Right kidney (tissue), 1 donor: ENCODE measurements at regions not wholly inside any gene's neighbourhood (a gene's known extent, or its start where the extent isn't known, plus 50 kb on each side); places are given as distances from the start of the nearest gene placed in this dataset.

Experiments used
- DNase-seq: peaks from one replicate; pipeline ENCODE4 v3.0.0-alpha.2; 2016

DNA sequence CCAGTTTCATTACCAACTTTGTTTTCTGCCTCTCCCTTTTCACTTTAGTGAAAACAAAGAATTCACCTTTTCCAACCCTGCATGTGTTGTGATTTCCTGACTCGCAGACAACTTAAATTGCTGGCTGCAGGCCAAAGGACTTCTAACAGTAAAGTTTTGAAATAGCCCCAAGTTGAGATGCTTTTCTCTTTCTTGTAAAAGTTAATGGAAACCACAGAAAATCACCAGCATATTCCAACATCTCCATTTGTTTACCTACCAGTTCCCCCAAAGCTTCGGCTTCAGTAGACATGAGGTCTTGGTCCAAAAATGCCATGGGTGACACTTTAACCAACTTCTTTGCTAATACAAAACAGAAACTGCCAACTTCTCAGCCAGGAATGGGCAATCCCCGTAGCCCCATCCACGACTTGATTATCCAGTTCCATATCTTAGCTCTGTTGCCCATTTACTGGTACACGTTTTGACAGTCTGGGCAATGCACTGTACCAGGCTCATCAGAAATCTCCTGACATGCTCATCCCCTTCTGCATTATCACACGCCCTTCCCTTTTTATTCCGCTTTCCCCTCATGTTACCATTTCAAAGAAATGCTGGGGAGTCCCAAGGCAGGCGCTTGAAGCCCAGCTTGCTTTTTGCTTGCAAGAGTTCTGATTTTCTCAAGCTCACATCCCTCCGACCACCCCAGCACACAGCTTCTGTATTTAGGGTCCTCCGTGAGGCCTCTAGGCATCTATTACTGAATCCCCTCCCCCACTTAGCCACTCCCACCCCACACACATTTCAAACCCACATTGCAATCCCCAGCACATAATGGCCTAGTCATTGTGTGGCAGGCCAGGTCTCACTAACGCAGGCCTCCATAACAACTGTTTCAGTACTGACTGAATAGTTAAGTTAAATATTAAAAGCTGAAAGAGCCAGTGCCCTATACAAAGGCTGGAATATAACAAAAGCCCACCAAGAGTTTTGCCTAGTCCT lies 137.9 kb upstream of the S100G start:
- DNase-seq = peak; percentile 9

DNA sequence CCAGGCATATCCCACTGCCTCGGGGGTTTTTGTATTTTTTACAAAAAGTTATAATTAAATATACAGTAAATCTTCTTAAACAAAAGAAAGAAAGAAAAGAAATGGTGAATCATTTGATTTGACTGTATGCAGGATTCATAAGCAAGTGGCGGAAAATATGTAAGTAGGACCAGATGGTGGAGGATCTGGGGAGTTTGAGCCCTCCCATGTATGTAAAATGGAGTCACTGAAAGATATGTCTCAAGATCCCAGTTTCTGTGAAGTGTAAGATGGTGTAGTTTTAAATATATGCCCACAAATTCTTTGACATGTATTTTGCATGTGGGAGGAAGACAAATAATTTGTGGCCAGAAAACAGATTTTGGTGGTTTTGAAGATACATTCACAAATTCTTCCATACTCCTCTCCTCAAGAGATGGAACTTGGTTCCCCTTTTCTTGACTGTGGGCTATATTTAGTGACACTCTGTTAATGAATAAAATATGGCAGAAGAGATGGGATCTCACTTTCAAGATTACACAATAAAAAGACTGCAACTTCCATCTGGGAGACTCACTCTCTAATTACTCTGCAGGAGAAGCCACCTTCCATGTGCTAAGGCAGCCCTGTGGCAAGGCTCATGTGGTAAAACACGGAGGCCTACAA lies 133.6 kb upstream of the S100G start:
- DNase-seq = no peak

DNA sequence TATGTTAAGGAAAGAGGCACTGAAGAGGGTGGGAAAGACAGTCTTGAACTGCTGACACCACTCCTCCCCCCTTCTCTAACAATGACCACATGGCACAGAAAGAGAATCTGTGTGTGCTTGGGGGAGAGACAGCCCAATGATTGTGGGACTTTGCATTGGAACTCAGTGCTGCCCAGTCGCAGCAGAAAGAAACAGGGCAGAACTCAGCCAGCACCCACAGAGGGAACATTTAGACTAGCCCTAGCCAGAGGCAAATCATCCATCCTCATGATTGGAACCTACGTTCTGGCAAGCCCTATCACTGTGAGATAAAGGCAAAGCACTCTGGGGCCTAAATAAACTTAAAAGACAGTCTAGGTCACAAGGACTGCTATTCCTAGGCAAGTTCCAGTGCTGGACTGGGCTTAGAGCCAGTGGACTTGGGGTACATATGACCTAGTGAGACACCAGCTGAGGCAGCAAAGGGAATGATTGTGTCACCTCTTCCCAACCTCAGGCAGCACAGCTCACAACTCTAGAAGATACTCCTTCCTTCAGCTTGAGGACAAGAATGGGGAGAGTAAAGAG lies 132.8 kb upstream of the S100G start:
- DNase-seq = no peak

DNA sequence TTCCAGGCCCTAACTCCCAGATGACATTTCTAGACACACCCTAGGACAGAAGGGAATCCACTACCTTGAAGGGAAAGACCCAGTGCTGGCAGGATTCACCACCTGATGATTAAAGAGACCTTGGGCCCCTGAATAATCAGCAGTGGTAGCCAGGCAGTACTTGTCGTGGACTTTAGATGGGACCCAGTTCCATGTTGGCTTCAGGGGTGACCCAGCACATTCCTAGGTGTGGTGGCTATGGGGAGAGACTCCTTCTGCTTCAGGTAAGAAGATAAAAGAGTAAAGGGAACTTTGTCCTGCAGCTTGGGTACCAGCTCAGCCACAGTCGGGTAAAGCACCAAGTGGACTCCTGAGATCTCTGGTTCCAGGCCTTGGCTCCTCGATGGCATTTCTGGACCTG lies 131.8 kb upstream of the S100G start:
- DNase-seq = no peak

DNA sequence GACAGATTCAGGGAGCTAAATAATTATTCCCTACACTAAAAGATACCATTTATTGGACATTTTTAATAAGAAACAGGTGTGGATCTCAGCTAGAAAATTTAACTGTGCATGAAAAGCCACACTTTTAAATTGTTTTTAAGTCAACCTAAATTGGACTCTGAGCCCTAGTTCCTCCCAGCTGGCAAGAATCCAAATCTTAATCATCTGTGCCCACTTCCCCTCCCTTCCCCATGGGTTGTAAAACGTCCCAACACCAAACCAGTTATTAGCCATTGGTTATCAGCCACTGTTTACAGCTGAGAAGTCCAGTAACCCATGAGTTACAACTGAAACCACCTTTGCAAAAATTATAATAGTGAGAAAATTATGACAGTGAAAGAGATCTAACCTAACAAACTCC lies 125.6 kb upstream of the S100G start:
- DNase-seq = no peak

DNA sequence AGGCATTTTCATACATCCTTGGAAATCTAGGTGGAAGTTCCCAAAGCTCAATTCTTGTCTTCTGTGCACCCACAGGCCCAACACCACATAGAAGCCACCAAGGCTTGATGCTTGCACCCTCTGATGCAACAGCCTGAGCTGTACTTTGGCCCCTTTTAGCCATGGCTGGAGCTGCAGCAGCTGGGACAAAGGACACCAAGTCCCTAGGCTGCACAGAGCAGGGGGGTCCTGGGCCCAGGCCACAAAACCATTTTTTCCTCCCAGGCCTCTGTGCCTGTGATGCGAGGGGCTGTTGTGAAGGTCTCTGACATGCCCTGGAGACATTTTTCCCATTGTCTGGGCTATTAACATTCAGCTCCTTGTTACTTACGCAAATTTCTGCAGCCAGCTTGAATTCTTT lies 124.0 kb upstream of the S100G start:
- no peak for DNase-seq

DNA sequence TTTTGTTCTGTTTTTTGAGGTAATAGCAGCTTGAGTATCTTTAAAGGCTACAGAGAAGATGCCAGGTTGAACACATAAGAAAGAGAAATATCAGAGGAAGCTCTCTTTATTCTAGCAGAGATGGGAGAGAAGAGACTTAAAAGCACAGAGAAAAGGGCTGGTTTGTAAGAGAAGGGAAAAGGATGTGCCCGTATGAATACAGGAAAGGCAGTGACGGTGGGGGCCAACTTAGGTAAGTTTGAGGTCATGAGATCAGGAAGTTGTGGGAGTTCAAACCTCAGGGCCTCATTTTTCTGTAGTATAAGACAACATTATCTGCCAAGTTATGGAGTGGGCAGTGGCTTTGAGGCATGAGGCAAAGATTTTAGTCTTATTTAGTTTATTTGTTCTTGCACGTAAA lies 121.3 kb upstream of the S100G start:
- DNase-seq = no peak
